ENCODE measurements at regions not wholly inside any gene's neighbourhood (a gene's known extent, or its start where the extent isn't known, plus 50 kb on each side); places are given as distances from the start of the nearest gene placed in this dataset.

GRCh38 chr10:78761311-78761781 lies 307.4 kb upstream of the ZMIZ1 start:
- no peak for DNase-seq (ENCODE audit: low spot score)

GRCh38 chr10:78762086-78762630 lies 306.6 kb upstream of the ZMIZ1 start:
- no peak for TF ChIP-seq CTCF (IDR thresholded peaks at IDR 0.05)
- Histone ChIP-seq H3K4me3 (no peak overlapping the region), H3K27ac (no peak overlapping the region)
- no peak for DNase-seq (ENCODE audit: low spot score)

More at GRCh38 chr10:78761311-78761781, 307.4 kb upstream of the ZMIZ1 start:
- Histone ChIP-seq H3K4me3 (no peak overlapping the region), H3K27ac (no peak overlapping the region)
- TF ChIP-seq CTCF (IDR thresholded peaks at IDR 0.05), result no peak

GRCh38 chr10:78763234-78763633 lies 305.5 kb upstream of the ZMIZ1 start:
- no peak for DNase-seq (ENCODE audit: low spot score)
- no peak for TF ChIP-seq CTCF (IDR thresholded peaks at IDR 0.05)
- Histone ChIP-seq H3K27ac (peak overlapping the region in 1 of 2 donors; percentile 58), H3K4me3 (no peak overlapping the region)

GRCh38 chr10:78763651-78764395 lies 304.9 kb upstream of the ZMIZ1 start:
- no peak for DNase-seq (ENCODE audit: low spot score)
- Histone ChIP-seq H3K27ac (peak overlapping the region; percentile 41 to 58), H3K4me3 (no peak overlapping the region)
- TF ChIP-seq CTCF (IDR thresholded peaks at IDR 0.05), result no peak

GRCh38 chr10:78764436-78764835 lies 304.3 kb upstream of the ZMIZ1 start:
- no peak for TF ChIP-seq CTCF (IDR thresholded peaks at IDR 0.05)
- no peak for DNase-seq (ENCODE audit: low spot score)
- peak overlapping the region; percentile 41 to 58 for H3K27ac ChIP-seq
- H3K4me3 ChIP-seq, result no peak overlapping the region

- H3K27ac ChIP-seq, result no peak overlapping the region
- no peak for DNase-seq (ENCODE audit: low spot score)
- no peak for TF ChIP-seq CTCF (IDR thresholded peaks at IDR 0.05)
- no peak overlapping the region for H3K4me3 ChIP-seq
These were observed 303.8 kb upstream of the ZMIZ1 start for GRCh38 chr10:78764846-78765430.

All from coronary artery (tissue), 2 donors.